Breast epithelium (tissue), 3 donors: ENCODE measurements at regions not wholly inside any gene's neighbourhood (a gene's known extent, or its start where the extent isn't known, plus 50 kb on each side); places are given as distances from the start of the nearest gene placed in this dataset.

Experiments
- CTCF ChIP-seq, 3 donors: fragments of 450-650 bp; IDR thresholded peaks; one replicate each; pipeline ENCODE4 v1.5.1; 2016 to 2017; ENCODE audit warnings: antibody characterized with exemption in 3 of 3, mild to moderate bottlenecking in 3 of 3, moderate library complexity in 3 of 3
- POLR2AphosphoS5 ChIP-seq, 3 donors: sonication (generic); formaldehyde crosslinking; IDR thresholded peaks; one replicate each; pipeline ENCODE4 v1.6.1; 2017; ENCODE audit warnings: antibody characterized with exemption in 3 of 3

- TF ChIP-seq CTCF (IDR thresholded peaks at IDR 0.05) (no peak), POLR2AphosphoS5 (IDR thresholded peaks at IDR 0.05) (no peak)
Measured at GRCh38 chr1:238312969-238313368, 422.2 kb upstream of the ZP4 start.
